ENCODE measurements at regions not wholly inside any gene's neighbourhood (a gene's known extent, or its start where the extent isn't known, plus 50 kb on each side); places are given as distances from the start of the nearest gene placed in this dataset.

DNA sequence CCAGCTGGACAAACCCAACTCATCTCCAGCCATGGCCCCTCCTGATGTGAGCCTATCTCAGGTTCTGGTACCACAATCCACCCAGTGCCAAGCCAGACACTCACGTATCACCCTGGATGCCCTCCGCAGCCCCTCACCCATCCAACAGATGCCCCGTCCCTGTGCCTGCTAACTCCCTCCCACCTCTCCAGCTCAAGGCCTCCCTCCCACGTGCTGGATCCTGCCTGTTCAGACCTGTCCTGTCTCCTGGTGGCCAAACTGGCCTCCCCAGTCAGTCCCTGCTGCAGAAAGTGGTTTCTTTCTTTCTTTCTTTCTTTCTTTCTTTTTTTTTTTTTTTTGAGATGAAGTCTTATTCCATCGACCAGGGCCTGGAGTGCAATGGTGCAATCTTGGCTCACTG lies 86.2 kb downstream of the RRM2 start:
- Histone ChIP-seq H3K36me3 (ENCODE audit: control insufficient read depth, insufficient read depth, low read length) (no peaks in the 10 kb centered on the region), H3K27me3 (ENCODE audit: control insufficient read depth, insufficient read depth, low read length) (no peaks in the 10 kb centered on the region), H3K4me1 (ENCODE audit: control insufficient read depth, insufficient read depth, low read length) (no peaks in the 10 kb centered on the region), H3K9ac (ENCODE audit: low read length) (no peak overlapping the region), H3K4me3 (ENCODE audit: low read length) (no peak overlapping the region), H3K27ac (ENCODE audit: low read depth, low read length) (no peak overlapping the region)

- Histone ChIP-seq H3K4me1 (ENCODE audit: control insufficient read depth, insufficient read depth, low read length) (no peaks in the 10 kb centered on the region), H3K27ac (ENCODE audit: low read depth, low read length) (no peak overlapping the region), H3K36me3 (ENCODE audit: control insufficient read depth, insufficient read depth, low read length) (no peaks in the 10 kb centered on the region), H3K4me3 (ENCODE audit: low read length) (no peak overlapping the region), H3K27me3 (ENCODE audit: control insufficient read depth, insufficient read depth, low read length) (no peaks in the 10 kb centered on the region), H3K9ac (ENCODE audit: low read length) (no peak overlapping the region)
These were observed 86.9 kb downstream of the RRM2 start for GRCh38 chr2:10209406-10209935.

- no peaks in the 10 kb centered on the region for H3K27me3 ChIP-seq (ENCODE audit: control insufficient read depth, insufficient read depth, low read length)
- no peak overlapping the region for H3K4me3 ChIP-seq (ENCODE audit: low read length)
- no peak overlapping the region for H3K9ac ChIP-seq (ENCODE audit: low read length)
- H3K4me1 ChIP-seq (ENCODE audit: control insufficient read depth, insufficient read depth, low read length): no peaks in the 10 kb centered on the region
- H3K27ac ChIP-seq (ENCODE audit: low read depth, low read length): no peak overlapping the region
- H3K36me3 ChIP-seq (ENCODE audit: control insufficient read depth, insufficient read depth, low read length): no peaks in the 10 kb centered on the region
These were observed 87.8 kb downstream of the RRM2 start for GRCh38 chr2:10210336-10210735.

DNA sequence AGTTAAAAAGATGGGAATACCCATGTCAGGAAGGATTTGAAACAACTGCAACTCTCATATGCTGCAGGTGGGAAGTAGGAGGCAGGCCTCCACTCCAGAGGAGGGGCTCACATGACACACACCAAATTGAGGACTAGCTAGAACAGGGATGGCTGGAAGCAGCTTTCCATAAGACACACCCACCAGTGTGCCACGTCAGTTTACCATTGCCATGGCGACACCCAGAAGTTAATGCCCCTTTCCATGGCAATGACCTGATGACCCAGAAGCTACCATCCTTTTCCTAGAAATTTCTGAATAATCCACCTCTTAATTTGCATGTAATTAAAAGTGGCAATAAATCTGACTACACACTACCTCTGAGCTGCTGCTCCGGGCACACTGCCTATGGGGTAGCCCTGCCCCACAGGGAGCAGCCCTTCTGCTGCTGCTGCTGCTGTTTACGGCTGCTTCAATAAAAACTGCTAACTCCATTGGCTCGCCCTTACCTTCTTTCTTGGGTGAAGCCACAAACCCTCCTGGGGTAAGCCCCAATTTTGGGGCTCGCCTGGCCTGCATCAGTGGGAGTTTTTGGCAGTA lies 89.4 kb downstream of the RRM2 start:
- no peaks in the 10 kb centered on the region for H3K27me3 ChIP-seq (ENCODE audit: control insufficient read depth, insufficient read depth, low read length)
- H3K4me3 ChIP-seq (ENCODE audit: low read length): no peak overlapping the region
- no peaks in the 10 kb centered on the region for H3K36me3 ChIP-seq (ENCODE audit: control insufficient read depth, insufficient read depth, low read length)
- no peaks in the 10 kb centered on the region for H3K4me1 ChIP-seq (ENCODE audit: control insufficient read depth, insufficient read depth, low read length)
- no peak overlapping the region for H3K27ac ChIP-seq (ENCODE audit: low read depth, low read length)
- H3K9ac ChIP-seq (ENCODE audit: low read length): no peak overlapping the region

DNA sequence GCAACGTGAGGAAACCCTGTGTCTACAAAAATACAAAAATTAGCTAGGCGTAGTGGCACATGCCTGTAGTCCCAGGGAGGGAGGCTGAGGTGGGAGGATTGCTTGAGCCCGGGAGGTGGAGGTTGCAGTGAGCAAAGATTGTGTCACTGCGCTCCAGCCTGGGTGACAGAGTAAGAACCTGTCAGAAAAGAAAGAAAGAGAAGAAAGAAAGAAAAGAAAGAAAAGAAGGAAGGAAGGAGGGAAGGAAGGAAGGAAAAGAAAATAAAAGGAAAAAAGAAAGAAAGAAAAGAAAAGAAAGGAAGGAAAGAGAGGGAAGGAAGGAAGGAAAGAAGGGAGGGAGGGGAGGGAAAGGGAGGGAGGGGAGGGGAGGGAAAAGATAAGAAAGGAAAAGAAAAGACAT lies 89.9 kb upstream of the HPCAL1 start:
- Histone ChIP-seq H3K4me1 (ENCODE audit: control insufficient read depth, insufficient read depth, low read length) (no peaks in the 10 kb centered on the region), H3K27me3 (ENCODE audit: control insufficient read depth, insufficient read depth, low read length) (no peaks in the 10 kb centered on the region), H3K4me3 (ENCODE audit: low read length) (no peak overlapping the region)

GRCh38 chr2:10214179-10214578 lies 88.5 kb upstream of the HPCAL1 start:
- H3K36me3 ChIP-seq (ENCODE audit: control insufficient read depth, insufficient read depth, low read length): no peaks in the 10 kb centered on the region
- no peaks in the 10 kb centered on the region for H3K27me3 ChIP-seq (ENCODE audit: control insufficient read depth, insufficient read depth, low read length)
- no peak overlapping the region for H3K27ac ChIP-seq (ENCODE audit: low read depth, low read length)
- no peaks in the 10 kb centered on the region for H3K4me1 ChIP-seq (ENCODE audit: control insufficient read depth, insufficient read depth, low read length)
- no peak overlapping the region for H3K9ac ChIP-seq (ENCODE audit: low read length)
- H3K4me3 ChIP-seq (ENCODE audit: low read length): no peak overlapping the region

More for the DNA sequence above, 89.9 kb upstream of the HPCAL1 start:
- Histone ChIP-seq H3K36me3 (ENCODE audit: control insufficient read depth, insufficient read depth, low read length) (no peaks in the 10 kb centered on the region), H3K27ac (ENCODE audit: low read depth, low read length) (no peak overlapping the region), H3K9ac (ENCODE audit: low read length) (no peak overlapping the region)

DNA sequence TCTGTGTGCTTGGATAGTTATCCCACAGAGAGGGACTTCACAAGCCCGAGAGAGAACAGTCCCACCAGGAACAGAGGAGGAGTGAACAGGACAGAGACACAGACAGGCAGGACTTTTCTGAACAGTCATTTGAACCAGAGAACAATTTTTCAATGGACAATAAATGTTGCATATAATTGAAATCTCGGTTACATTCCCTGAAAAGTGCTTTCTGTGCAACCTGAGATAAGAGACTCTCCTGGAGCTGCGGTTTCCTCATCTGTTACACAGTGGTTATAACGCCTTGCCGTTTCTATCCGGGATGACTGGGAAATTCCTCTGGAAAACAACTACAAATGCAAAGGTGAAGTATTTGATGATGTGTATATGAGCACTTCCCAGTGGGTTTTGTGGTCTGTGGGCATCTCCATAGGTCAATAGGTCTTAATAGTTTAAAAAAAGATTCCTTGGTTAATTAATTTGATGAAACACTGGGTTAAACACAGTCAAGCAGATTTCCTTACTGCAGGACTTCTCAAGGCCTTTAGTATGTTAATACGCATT lies 87.2 kb upstream of the HPCAL1 start:
- no peaks in the 10 kb centered on the region for H3K36me3 ChIP-seq (ENCODE audit: control insufficient read depth, insufficient read depth, low read length)
- H3K27me3 ChIP-seq (ENCODE audit: control insufficient read depth, insufficient read depth, low read length): no peaks in the 10 kb centered on the region
- H3K4me1 ChIP-seq (ENCODE audit: control insufficient read depth, insufficient read depth, low read length): no peaks in the 10 kb centered on the region
- no peak overlapping the region for H3K4me3 ChIP-seq (ENCODE audit: low read length)
- no peak overlapping the region for H3K9ac ChIP-seq (ENCODE audit: low read length)
- no peak overlapping the region for H3K27ac ChIP-seq (ENCODE audit: low read depth, low read length)

GRCh38 chr2:10216677-10217488 lies 85.8 kb upstream of the HPCAL1 start:
- Histone ChIP-seq H3K36me3 (ENCODE audit: control insufficient read depth, insufficient read depth, low read length) (no peaks in the 10 kb centered on the region), H3K9ac (ENCODE audit: low read length) (no peak overlapping the region), H3K4me3 (ENCODE audit: low read length) (no peak overlapping the region), H3K27me3 (ENCODE audit: control insufficient read depth, insufficient read depth, low read length) (no peaks in the 10 kb centered on the region), H3K4me1 (ENCODE audit: control insufficient read depth, insufficient read depth, low read length) (no peaks in the 10 kb centered on the region), H3K27ac (ENCODE audit: low read depth, low read length) (no peak overlapping the region)

DNA sequence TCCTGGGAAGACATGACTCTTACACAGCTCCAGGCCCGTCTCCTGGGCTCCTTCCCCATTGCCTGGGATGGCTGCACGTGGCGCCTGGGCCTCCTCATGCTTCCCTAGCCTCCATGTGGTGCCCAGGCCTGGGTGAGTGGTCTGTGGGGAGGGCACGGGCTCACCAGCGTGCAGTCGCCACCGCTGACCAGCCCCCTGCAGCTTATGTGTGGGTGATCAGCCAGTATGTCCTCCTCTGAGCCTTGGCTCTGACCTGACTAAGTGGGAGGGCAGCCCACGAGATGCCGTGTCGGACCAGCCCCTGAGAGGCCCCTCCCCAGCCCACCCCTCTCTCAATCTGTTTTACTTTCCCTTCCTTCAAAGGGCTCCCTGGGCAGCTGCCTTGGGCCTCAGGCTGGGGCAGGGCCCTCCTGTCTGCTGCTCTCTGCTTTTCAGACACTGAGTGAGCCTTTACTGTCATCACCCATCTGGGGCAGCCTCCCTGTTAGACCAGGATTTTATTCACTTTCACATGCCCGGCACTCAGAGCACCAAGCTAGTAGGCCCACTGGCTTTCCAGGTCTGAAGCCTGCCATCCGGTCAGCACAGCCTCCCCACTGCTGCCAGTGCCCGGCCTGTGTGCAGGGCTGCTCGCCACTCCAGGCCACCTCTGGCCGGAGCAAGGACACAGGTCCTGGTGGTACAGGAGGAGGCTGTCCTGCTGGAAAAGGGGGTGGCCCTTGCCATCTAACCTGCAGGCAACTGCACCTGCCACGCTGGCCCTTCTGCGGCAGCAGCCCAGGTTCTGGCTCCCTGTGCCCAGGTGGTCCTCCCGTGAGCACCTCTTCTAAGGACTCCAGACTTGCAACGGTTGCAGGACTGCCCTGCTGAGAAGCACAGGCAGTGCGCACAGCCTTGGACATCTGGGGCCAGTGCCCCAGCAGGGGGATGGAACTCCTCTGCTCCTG lies 84.9 kb upstream of the HPCAL1 start:
- H3K27me3 ChIP-seq (ENCODE audit: control insufficient read depth, insufficient read depth, low read length): no peaks in the 10 kb centered on the region
- no peak overlapping the region for H3K27ac ChIP-seq (ENCODE audit: low read depth, low read length)
- no peaks in the 10 kb centered on the region for H3K36me3 ChIP-seq (ENCODE audit: control insufficient read depth, insufficient read depth, low read length)
- H3K4me1 ChIP-seq (ENCODE audit: control insufficient read depth, insufficient read depth, low read length): no peaks in the 10 kb centered on the region
- H3K9ac ChIP-seq (ENCODE audit: low read length): no peak overlapping the region
- no peak overlapping the region for H3K4me3 ChIP-seq (ENCODE audit: low read length)

DNA sequence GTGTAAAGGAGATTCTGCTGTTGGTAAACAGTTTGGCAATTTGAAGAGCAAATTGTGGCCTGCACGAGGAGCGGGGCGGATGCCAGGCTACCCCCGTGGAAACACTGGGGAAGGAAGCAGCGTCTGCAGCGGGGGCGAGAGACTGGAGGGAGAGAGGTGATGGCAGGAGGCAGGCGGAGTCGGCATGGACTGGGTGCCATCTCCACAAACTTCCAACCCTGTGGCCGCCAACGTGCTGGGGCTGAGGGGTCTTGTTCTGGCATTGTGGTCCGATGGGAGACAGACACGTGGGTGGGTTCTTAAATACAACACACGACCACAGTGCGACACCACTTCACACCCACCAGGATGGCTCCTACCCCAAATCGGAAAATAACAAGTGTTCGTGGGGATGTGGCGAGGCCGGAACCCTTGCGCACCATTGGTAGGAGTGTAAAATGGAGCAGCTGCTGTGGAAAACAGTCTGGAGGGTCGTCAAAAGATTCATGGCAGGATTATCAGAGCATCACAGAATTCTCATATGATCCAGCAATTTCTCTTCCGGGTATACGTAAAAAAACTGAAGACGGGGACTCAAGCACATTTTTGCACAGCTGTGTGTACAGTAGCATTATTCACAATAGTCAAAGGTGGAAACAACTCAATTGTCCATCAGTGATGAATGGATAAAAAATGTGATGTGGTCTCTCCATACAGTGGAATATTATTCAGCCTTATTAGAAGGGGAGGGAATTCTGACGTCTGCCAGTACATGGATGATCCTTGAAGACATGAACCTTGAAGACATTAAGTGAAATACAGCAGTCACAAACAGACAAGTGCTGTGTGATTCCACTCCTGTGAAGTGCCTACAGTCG lies 82.4 kb upstream of the HPCAL1 start:
- no peak overlapping the region for H3K4me3 ChIP-seq (ENCODE audit: low read length)
- H3K9ac ChIP-seq (ENCODE audit: low read length): no peak overlapping the region
- no peak overlapping the region for H3K27ac ChIP-seq (ENCODE audit: low read depth, low read length)
- no peaks in the 10 kb centered on the region for H3K4me1 ChIP-seq (ENCODE audit: control insufficient read depth, insufficient read depth, low read length)
- no peaks in the 10 kb centered on the region for H3K27me3 ChIP-seq (ENCODE audit: control insufficient read depth, insufficient read depth, low read length)
- H3K36me3 ChIP-seq (ENCODE audit: control insufficient read depth, insufficient read depth, low read length): no peaks in the 10 kb centered on the region

DNA sequence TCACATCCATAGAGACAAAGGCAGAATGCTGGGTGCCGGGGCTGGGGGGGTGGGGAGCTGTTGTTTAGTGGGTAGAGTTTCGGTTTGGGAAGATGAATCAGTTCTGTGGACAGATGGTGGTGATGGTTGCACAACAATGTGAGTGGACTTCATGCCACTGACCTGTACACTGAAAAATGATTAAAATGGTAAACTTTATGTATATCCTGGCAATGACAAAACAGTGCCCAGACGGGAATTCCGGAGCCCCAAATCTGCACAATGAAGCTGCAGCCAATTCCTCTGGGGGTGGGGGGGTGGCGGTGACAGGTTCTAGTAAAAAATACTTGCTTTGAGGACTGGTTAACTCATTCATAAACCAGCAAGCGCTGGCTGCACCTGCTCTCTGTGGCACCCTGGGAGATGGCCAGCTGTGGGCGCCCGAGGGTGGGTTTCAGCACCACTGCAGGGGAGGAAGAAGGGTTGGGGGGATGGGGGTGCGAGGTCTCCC lies 81.8 kb upstream of the HPCAL1 start:
- H3K27me3 ChIP-seq (ENCODE audit: control insufficient read depth, insufficient read depth, low read length): no peaks in the 10 kb centered on the region

More for the DNA sequence above, 81.8 kb upstream of the HPCAL1 start:
- H3K9ac ChIP-seq (ENCODE audit: low read length): no peak overlapping the region
- no peaks in the 10 kb centered on the region for H3K4me1 ChIP-seq (ENCODE audit: control insufficient read depth, insufficient read depth, low read length)
- H3K36me3 ChIP-seq (ENCODE audit: control insufficient read depth, insufficient read depth, low read length): no peaks in the 10 kb centered on the region
- no peak overlapping the region for H3K4me3 ChIP-seq (ENCODE audit: low read length)
- H3K27ac ChIP-seq (ENCODE audit: low read depth, low read length): no peak overlapping the region
